Mucosa of rectum (tissue), 2 donors: ENCODE measurements at regions not wholly inside any gene's neighbourhood (a gene's known extent, or its start where the extent isn't known, plus 50 kb on each side); places are given as distances from the start of the nearest gene placed in this dataset.

Source experiments
- H3K27ac ChIP-seq, 2 donors: one replicate each; pipeline ENCODE4 v1.7.0; 2013; ENCODE audit warnings: inconsistent platforms in 2 of 2, low read depth in 2 of 2, low read length in 2 of 2
- H3K27me3 ChIP-seq, 2 donors: one replicate each; pipeline ENCODE4 v1.7.0; 2013; ENCODE audit warnings: low read length in 2 of 2; ENCODE audit not compliant: control insufficient read depth in 2 of 2, insufficient read depth in 2 of 2
- H3K36me3 ChIP-seq, 2 donors: one replicate each; pipeline ENCODE4 v1.7.0; 2013; ENCODE audit warnings: low read length in 2 of 2; ENCODE audit not compliant: control insufficient read depth in 2 of 2, insufficient read depth in 2 of 2
- H3K4me1 ChIP-seq, 2 donors: one replicate each; pipeline ENCODE4 v1.7.0; 2013; ENCODE audit warnings: low read length in 2 of 2, mild to moderate bottlenecking in 1 of 2; ENCODE audit not compliant: control insufficient read depth in 2 of 2, insufficient read depth in 2 of 2
- H3K4me3 ChIP-seq, 2 donors: one replicate each; pipeline ENCODE4 v1.7.0; 2013; ENCODE audit warnings: low read length in 2 of 2
- H3K9ac ChIP-seq, 2 donors: one replicate each; pipeline ENCODE4 v1.7.0; 2013; ENCODE audit warnings: low read length in 2 of 2, low read depth in 1 of 2, mild to moderate bottlenecking in 1 of 2
- H3K9me3 ChIP-seq, 2 donors: one replicate each; pipeline ENCODE4 v1.7.0; 2013; ENCODE audit warnings: low read length in 2 of 2; ENCODE audit not compliant: control insufficient read depth in 2 of 2
- donor health status: healthy.
- donor health status: Normal muscosa, but diverticular disease.

- Histone ChIP-seq H3K9me3 (no peaks in the 10 kb centered on the region), H3K9ac (no peak overlapping the region), H3K4me3 (no peak overlapping the region), H3K27me3 (no peaks in the 10 kb centered on the region), H3K36me3 (no peaks in the 10 kb centered on the region), H3K27ac (no peak overlapping the region), H3K4me1 (no peaks in the 10 kb centered on the region)
Observed at GRCh38 chr4:138952411-138952810, 63.2 kb upstream of the NOCT start.

- Histone ChIP-seq H3K4me1 (no peaks in the 10 kb centered on the region), H3K27ac (no peak overlapping the region), H3K36me3 (no peaks in the 10 kb centered on the region), H3K4me3 (no peak overlapping the region), H3K27me3 (no peaks in the 10 kb centered on the region), H3K9ac (no peak overlapping the region), H3K9me3 (no peaks in the 10 kb centered on the region)
Observed at GRCh38 chr4:138951764-138952163, 63.8 kb upstream of the NOCT start.

- Histone ChIP-seq H3K27ac (no peak overlapping the region), H3K27me3 (no peaks in the 10 kb centered on the region), H3K4me1 (no peaks in the 10 kb centered on the region), H3K9me3 (no peaks in the 10 kb centered on the region), H3K4me3 (no peak overlapping the region), H3K36me3 (no peaks in the 10 kb centered on the region), H3K9ac (no peak overlapping the region)
Observed at GRCh38 chr4:138949866-138950265, 65.7 kb upstream of the NOCT start.

- Histone ChIP-seq H3K4me3 (no peak overlapping the region), H3K9ac (no peak overlapping the region), H3K27ac (no peak overlapping the region), H3K27me3 (no peaks in the 10 kb centered on the region), H3K36me3 (no peaks in the 10 kb centered on the region), H3K9me3 (no peaks in the 10 kb centered on the region), H3K4me1 (no peaks in the 10 kb centered on the region)
Observed at GRCh38 chr4:138948918-138949317, 66.7 kb upstream of the NOCT start.

GRCh38 chr4:138946306-138946705 is 69.3 kb upstream of the NOCT start:
- Histone ChIP-seq H3K4me3 (no peak overlapping the region), H3K36me3 (no peaks in the 10 kb centered on the region), H3K27ac (no peak overlapping the region), H3K4me1 (no peaks in the 10 kb centered on the region), H3K27me3 (no peaks in the 10 kb centered on the region), H3K9me3 (no peaks in the 10 kb centered on the region), H3K9ac (no peak overlapping the region)

GRCh38 chr4:138945840-138946239 is 69.7 kb upstream of the NOCT start:
- Histone ChIP-seq H3K36me3 (no peaks in the 10 kb centered on the region), H3K27me3 (no peaks in the 10 kb centered on the region), H3K4me3 (no peak overlapping the region), H3K9me3 (no peaks in the 10 kb centered on the region), H3K27ac (no peak overlapping the region), H3K4me1 (no peaks in the 10 kb centered on the region), H3K9ac (no peak overlapping the region)

- no peak overlapping the region for H3K27ac ChIP-seq
- H3K4me1 ChIP-seq = no peaks in the 10 kb centered on the region
- H3K27me3 ChIP-seq = no peaks in the 10 kb centered on the region
- H3K9ac ChIP-seq = no peak overlapping the region
- H3K36me3 ChIP-seq = no peaks in the 10 kb centered on the region
- H3K9me3 ChIP-seq = no peaks in the 10 kb centered on the region
- H3K4me3 ChIP-seq = no peak overlapping the region
Observed at GRCh38 chr4:138945401-138945800, 70.2 kb upstream of the NOCT start.

- H3K27ac ChIP-seq = no peak overlapping the region
- H3K9me3 ChIP-seq = no peaks in the 10 kb centered on the region
- H3K36me3 ChIP-seq = no peaks in the 10 kb centered on the region
- no peak overlapping the region for H3K9ac ChIP-seq
- H3K4me1 ChIP-seq = no peaks in the 10 kb centered on the region
- no peaks in the 10 kb centered on the region for H3K27me3 ChIP-seq
- H3K4me3 ChIP-seq = no peak overlapping the region
Observed at GRCh38 chr4:138943893-138944292, 71.7 kb upstream of the NOCT start.

GRCh38 chr4:138941037-138941436 is 74.5 kb upstream of the NOCT start:
- Histone ChIP-seq H3K27me3 (no peaks in the 10 kb centered on the region), H3K9ac (no peak overlapping the region), H3K4me3 (no peak overlapping the region), H3K36me3 (no peaks in the 10 kb centered on the region), H3K9me3 (no peaks in the 10 kb centered on the region), H3K4me1 (no peaks in the 10 kb centered on the region), H3K27ac (no peak overlapping the region)

GRCh38 chr4:138939960-138940359 is 75.6 kb upstream of the NOCT start:
- H3K36me3 ChIP-seq = no peaks in the 10 kb centered on the region
- H3K4me3 ChIP-seq = no peak overlapping the region
- no peak overlapping the region for H3K27ac ChIP-seq
- no peaks in the 10 kb centered on the region for H3K9me3 ChIP-seq
- no peak overlapping the region for H3K9ac ChIP-seq
- no peaks in the 10 kb centered on the region for H3K27me3 ChIP-seq
- H3K4me1 ChIP-seq = no peaks in the 10 kb centered on the region

- Histone ChIP-seq H3K9ac (no peak overlapping the region), H3K9me3 (no peaks in the 10 kb centered on the region), H3K4me1 (no peaks in the 10 kb centered on the region), H3K36me3 (no peaks in the 10 kb centered on the region), H3K4me3 (no peak overlapping the region), H3K27ac (no peak overlapping the region), H3K27me3 (no peaks in the 10 kb centered on the region)
Observed at GRCh38 chr4:138938366-138938690, 77.3 kb upstream of the NOCT start.
